ENCODE measurements at regions not wholly inside any gene's neighbourhood (a gene's known extent, or its start where the extent isn't known, plus 50 kb on each side); places are given as distances from the start of the nearest gene placed in this dataset.

DNA sequence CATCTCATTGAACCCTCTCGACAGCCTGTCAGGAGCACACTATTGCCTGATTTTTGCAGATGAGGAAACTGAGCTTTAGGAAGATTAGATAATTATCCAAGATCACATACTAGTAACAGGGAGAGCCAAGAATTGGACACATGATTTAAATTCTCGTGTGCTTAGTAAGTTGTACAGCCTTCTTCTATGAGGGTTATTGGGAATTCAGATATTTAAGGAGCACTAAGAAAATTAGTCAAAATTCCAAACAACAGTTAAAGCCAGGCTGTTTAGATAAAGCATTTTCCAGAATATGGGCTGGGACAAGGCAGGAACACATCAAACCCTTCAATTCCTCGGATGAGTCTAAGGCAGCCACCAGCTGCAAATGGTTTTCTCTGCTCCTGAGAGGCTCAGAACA lies 148.8 kb downstream of the TMEM30B start:
- DNase-seq (ENCODE audit: low read depth, low spot score), result no peak

DNA sequence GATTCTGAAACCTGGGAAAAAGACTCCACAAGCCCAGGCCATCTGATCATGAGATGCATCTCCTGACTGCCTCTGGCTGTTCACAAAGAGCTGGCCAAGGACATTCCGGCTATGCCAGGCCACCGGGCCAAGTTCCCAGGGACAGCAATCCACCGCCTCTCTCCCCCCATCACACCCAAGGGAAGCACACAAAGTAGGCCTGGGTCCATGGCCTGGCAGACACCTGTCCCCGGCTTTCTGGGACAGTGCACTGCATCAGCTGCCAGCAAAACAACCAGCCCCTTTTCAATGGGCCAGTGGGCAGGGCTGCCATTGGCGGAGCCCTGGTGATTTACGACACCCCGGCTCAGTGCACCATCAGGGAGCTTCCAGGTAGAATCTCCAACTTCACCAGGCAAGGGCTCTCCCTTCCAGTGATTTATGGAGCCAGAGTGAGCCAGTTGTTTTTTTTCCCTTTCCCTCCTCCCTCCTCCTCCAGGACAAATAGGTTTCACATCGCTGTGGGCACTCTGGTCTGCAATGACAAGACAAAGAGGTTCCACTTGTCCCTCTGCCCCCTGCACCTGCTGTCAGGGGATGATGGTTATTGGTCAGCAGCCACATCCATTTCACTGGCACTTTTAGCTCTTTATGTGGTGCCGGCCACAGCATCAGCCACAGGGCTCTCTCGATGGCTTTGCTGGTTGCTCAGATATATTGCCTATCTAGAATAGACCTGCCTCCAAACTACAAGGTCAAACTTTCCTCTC lies 149.6 kb downstream of the SLC38A6 start:
- DNase-seq (ENCODE audit: low read depth, low spot score), result no peak

DNA sequence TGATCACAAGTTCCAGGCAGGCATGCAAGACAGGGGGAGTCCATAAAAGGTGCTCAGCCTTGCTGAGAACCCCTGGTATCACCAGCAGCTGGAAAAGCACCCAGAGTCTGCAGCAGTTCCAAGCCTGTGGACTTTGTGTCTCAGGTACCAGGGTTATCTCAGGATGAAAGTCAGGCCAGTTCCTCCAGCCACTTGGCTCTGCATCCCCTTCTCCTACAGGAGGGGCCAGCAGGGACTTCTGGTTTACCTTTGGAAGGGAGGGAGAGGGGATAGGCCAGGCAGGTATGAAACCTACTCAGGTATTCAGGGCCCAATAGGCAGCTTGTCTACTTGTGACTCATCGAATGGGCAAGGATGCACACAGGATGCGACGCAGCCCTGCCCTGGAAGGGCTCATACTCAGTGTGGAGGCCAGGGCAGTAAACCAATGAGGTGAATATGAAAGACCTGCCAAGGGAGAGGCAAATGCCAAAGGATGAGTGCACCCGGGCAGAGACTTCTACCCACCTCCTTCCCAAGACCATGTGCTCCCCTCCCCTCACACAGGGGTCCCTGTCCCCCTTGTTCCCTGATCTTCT lies 148.2 kb downstream of the SLC38A6 start:
- DNase-seq (ENCODE audit: low read depth, low spot score), result no peak

DNA sequence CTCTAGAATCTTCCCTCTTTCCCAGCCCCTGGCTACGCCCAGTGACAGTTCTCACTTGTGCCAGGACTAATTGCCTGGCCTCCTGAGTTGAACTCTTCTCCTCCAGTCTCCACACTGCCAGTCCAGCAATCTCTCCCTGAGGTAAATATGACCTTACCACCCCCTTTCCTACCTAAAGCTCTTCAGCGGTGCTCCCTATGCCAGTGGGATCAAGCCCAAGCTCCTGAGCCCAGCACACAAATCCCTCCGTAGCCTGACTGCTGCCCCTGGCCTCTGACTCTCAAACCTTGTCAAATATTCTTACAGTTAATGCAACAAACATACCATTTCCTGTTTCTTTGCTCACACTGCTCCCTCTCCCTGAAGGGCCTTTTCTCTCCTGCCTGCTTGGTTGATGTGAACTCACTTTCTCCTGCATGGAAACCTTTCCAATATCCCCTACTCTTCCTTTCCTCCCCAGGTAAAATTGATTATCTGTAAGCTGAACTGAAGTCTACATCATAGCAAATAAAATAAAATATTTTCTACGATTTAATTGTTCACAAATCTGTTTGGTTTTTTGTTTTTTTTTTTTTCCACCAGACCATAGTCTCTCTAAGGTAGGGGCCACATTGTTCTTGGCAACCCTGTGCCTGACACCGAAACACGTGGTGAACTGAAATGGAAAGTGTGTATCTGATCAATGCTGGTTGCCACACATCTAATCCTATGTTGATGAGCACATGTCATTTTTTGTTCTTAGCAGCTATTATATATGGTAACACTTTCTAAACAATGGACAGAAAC lies 147.5 kb downstream of the SLC38A6 start:
- DNase-seq (ENCODE audit: low read depth, low spot score), result no peak

DNA sequence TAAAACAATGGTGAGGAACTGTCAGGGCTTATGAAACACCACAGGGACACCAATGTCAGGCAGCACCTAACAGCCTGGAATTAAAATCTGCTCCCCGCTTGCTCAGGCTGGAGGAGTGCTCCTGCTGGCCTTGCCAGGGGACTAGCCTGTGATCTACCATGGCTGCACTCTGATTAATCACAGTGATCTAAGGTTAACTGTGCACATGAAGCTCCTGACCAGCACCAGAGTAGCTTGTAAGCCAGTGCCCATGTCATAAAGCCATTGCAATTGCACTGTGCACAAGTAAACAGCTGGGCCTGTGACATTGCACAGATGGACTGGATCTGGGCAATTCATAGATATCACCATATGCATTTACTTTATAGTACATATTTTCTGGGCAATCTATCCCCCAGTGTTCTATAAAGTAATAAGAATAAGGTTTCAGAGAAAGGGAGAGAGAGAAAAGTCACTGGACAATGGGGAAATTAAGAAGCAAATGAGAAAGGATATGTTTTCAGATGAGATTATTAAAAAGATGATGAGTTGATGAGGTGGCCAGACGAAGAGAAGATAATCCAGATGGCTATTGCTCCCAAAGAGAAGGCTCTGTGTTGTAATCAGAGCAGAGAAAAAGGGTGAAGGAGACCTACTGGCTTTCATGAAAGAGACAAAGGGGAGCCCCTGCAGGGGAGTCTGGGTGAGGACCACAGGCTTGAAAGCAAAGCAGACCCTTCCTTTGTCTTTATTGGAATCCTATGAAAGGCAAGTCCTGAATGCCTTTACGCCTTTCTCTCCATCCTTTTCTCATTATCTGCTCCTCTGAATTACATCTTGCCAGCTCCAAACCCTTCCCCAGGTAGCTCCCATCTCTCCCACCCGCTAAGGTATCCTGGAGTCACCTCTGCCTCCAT lies 145.8 kb downstream of the SLC38A6 start:
- no peak for DNase-seq (ENCODE audit: low read depth, low spot score)

DNA sequence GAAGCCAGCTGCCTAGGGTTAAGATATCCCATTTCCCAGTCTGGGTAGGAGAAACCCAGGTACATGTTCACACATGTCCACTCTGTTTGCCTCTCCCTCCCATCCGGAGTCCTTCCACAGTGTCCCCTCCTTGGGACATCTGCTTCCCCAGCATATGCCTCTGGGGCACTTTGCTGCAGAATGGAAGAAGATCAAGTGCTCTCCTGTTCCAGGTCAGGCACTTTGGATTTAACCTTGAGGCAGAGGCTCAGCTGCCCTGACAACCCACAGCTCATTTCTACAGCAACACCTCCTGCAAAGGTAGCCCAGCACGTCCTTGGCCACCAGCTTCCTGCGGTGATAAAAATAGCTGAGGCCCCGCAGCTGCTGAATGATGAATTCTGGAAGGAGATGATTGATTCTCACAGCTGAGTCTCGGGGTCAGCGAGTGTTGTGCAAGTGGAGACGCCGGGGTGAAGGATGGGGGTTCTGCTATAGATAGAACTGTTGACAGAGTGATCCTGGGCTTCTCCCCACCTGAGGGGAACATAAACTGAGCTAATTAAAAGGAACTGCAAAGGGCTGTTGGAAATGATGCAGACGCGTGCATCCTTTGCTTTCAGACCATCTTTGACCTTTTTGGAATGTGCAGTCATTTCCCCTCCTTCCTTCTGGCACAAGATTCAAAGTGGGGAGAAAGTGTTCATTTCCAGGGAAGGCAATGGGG lies 145.0 kb downstream of the SLC38A6 start:
- no peak for DNase-seq (ENCODE audit: low read depth, low spot score)

DNA sequence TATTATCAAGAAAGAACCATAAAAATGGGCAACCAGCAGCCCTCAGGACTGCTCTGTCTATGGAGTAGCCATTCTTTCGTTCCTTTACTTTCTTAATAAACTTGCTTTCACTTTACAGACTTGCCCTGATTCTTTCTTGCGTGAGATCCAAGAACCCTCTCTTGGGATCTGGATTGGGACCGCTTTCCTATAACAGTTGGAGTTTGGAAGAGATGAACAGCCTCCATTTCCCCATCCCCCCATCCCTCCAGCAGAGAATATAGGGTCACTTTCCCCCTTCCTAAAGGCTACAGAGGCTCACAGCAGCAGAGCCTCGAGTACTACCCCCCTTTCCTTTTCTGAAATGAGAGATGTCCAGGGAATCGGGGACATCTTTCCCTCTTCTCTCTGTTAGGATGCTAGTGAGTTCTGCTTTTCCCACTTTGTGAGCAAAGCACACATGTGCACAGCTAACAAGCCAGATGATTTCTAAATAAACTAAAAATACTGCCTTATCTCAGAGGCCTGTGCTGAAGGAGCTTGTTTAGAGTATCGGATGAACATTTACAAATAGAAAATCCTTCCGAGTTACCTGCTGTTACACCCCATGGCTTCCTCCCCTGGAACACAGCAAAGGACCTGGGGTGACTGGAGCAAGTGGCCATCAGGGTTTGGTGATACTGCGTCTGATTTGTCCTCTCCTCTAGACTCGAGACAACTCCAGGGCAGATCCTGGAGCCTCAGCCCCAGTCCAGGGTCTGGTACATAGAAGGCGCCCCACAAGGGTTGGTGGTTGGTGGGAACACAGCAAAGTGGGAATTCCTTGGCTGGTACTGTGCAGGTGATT lies 144.2 kb downstream of the SLC38A6 start:
- DNase-seq (ENCODE audit: low read depth, low spot score), result no peak

DNA sequence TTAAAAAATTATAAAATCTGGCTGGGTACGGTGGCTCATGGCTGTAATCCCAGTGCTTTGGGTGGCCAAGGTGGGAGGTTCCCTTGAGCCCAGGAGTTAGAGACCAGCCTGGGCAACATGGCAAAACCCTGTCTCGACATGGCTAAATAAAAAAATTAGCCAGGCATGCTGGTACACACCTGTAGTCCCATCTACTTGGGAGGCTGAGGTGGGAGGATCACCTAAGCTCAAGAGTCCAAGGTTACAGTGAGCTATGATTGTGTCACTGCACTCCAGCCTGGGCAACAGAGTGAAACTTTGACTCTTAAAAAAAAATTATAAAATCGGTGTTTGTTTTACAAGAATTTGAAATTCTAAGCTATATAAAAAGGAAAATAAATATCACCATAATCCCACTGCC lies 141.8 kb downstream of the SLC38A6 start:
- DNase-seq (ENCODE audit: low read depth, low spot score), result no peak

DNA sequence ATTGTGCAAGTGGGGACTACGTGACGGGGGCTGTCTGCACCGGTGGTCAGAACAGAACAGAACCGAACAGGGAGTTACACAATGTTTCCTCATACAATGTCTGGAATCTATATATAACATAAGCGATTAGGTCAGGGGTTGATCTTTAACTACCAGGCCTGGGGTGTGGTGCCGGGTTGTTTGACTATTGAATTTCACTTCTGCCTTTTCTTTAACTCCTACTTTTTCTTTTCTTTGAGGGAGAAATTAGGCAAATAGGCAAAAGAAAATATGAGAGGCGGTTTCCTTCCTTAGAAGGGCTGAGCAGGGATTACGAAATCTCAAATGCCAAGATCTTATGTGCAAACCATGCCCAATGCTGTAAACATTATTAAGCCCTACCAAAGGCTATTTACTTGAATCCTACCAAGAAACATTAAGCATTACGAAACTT lies 140.3 kb downstream of the SLC38A6 start:
- DNase-seq (ENCODE audit: low read depth, low spot score), result no peak

DNA sequence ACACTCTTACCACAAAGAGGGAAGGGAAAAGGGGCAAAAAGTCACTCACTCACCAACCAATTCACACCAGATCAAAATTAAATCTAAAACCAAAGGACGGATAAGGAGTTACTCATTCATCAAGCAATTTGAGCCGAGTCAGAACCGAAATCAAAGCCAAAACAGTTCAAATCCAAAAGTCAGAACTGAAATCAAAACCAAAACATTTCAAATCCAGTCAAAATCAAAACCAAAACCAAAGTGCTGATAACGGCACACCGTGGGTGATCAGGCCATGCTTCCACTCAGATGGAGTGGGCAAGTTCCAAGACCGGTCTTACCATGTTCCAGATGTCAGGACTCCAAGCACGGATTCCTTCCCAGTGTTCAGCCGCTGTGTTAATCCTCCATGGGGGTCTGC lies 139.5 kb downstream of the SLC38A6 start:
- no peak for DNase-seq (ENCODE audit: low read depth, low spot score)

DNA sequence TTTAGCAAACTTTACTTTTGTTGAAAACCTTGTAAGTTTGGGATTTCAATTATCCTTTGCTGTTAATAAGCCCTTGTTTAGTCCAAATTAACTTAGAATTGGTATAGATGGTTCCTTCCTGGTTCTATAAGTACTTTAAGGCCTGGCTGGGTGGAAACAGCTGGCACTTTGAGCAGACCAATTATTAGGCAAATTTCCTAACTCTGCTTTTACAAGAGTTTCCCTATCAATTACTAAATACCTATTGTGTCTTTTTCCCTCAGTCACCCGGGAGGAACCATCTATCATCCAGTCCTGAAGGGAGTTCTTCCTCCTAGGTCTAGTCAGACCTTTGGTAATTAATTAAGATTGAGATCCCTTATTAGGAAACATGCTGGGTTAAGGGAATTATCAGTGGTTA lies 138.0 kb downstream of the SLC38A6 start:
- DNase-seq (ENCODE audit: low read depth, low spot score), result no peak

DNA sequence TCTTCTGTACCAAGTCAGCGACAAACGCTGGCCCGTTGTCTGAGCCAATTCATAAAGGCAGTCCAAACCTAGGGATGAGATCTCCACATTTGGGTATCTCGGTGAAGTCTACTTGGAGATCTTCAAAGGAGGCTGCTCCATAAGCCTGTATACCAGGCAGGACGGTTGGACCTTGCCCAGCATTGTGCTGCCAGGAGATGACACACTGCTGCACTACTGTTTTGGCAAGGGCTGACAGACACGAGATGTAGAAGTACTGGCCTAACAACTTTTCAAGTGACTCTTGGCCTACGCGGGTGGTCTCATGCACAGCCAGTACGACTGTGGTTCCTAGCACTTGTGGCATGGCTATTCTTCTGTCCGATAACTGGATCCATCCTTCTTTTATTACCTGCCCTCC lies 135.3 kb downstream of the SLC38A6 start:
- no peak for DNase-seq (ENCODE audit: low read depth, low spot score)

DNA sequence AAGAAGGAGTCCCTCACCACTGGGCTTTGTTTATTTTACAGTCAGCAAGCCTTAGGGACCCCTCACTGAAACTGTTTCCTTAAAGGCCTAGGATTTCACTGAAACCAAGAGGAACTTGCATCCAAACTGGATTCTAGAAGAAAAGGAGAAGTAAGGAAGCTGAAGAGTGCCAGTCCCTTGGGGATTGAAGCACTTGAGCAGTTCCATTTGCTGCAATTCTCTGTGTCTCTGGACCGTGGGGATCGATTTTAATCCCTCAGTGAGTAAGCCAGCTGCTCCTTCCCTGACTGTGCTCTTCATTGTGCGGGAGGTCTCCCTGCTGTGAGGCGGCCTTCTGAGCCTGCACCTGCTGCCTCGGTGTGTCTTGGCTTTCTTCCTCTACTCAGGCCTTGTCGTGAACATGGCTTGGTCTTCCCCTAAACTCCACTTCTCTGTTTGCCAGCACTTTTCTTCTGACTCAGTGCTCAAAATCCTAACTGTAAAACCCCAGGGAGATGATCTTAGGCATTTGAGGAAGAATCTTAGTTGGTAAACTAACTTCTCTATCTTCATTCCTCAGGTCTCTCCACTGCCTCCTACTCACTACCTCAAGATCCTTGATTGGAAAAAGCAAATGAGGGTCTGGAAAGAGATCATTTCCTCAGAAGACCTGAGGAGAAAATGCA lies 132.6 kb downstream of the SLC38A6 start:
- DNase-seq (ENCODE audit: low read depth, low spot score), result no peak

DNA sequence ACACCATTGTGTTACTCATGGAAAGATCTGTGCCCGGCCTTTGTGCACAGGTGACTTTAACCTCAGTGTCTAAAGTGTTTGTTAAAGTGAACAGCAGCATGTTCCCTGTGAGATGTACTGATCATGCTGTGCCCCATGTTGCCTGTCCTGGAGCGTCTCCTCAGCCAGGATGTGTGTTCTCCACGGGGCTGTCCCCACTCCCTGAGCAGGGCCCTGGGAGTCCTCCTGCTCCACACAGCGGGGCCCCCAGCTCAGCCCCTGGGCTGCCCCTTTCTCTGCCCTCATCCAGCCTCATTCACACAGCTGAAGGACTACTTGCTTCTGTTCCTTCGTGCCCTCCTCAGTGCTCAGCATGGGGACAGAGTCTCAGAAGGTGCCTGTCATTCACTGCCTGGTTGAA lies 131.5 kb downstream of the SLC38A6 start:
- no peak for DNase-seq (ENCODE audit: low read depth, low spot score)

DNA sequence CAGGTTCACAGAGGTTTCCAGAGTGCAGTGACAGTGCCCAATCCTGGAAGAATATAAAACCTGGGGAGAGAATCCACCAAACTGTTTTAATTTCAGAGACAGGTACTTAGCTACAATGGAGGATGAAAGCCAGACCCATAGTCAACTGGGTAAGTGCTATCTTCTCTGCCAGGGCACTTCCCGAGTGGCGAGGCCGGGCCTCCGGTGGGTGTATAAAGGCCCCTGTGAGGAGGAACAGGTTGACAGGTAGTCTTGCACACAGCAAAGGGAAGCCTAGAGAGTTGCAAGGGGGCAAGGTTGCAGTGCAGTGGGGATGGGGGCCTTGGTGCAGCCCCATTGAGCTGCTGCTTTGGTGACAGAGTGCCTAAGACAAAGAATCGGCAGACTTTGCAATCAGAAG lies 130.7 kb downstream of the SLC38A6 start:
- no peak for DNase-seq (ENCODE audit: low read depth, low spot score)

DNA sequence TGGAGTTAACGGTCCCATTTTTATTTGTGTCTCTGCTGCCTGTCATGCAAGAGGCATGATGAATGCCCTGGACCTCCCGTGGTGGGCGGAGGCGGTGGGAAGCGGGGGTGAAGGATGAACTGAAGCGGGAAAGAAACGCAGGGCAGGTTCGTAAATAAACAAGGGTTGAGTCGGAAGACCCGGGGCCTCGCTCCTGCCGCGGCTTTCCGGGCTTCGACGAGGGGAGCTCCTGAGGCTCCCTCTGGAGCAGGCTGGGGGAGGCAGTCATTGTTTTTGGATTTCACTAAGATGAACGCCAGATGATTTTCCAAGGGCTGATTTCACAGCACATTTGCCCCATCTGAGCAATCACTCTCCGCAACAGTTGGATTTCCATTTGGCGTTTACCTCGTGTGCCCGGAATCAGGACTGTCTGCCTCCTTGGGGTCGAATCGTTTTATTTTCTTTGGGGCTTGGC lies 130.2 kb downstream of the SLC38A6 start:
- peak; percentile 77 for DNase-seq (ENCODE audit: low read depth, low spot score)

DNA sequence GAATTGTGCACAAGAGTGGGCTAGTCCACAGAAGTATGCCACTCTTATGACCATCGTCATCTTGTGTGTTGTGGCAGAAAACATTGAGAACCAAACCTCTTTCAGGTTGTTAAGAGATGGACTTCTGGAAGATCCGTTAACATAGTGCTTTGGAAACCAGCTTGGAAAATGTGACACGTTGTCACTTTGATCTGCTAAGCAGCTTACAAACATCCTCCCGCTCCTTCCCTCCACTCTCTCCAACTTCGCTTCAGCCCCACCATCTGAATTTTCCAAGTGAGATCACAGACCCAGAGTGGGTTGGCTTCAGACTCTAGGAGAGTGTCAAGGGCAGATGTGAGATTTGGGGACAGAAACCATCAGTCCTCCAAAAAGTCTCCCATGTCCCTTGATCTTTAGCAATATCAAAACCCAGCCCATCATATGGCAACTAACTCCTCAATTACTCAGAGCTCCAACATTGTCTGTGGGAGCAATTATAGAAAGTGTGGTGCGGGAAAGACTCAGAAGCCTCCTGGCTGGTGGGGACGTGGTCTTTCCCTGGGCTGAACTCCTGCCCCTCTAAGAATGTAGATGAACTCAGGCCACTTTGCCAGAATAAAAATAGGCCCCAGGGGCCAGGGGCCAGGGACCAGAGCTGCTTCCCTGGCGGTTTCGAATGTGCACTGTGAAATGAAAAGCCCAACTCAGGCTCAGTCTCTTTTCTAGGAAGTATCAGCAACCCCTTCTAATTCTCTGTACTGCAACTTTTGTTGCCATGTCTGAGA lies 129.5 kb downstream of the SLC38A6 start:
- DNase-seq (ENCODE audit: low read depth, low spot score), result no peak

DNA sequence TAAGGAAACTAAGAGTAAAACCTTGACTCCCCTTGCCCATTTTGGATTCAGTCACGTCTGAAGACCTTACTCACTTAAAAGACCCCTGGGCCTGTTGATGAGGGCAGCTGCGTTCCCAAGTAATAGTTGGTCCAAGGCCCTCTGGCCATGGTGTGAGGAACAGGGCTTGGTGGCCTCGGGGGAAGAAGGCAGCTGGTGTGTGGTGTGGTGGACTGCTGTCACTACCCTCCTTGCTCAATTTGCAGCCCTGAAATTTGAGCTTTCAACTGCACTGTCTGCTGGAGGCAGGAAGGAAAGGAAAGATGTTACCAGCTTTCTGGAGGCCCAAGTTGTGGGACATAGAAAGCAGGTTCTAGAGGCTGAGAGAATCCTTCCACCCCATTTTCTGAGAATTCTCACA lies 128.2 kb downstream of the SLC38A6 start:
- no peak for DNase-seq (ENCODE audit: low read depth, low spot score)
